HUES64 (cell line): ENCODE measurements at regions not wholly inside any gene's neighbourhood (a gene's known extent, or its start where the extent isn't known, plus 50 kb on each side); places are given as distances from the start of the nearest gene placed in this dataset.

ENCODE experiments used
- H3K27ac ChIP-seq: 2 replicates; pipeline ENCODE4 v1.7.0; 2013; ENCODE audit warnings: low read depth, low read length, inconsistent platforms
- H3K27me3 ChIP-seq: 2 replicates; pipeline ENCODE4 v1.6.1; 2013; ENCODE audit warnings: mild to moderate bottlenecking, low read length; ENCODE audit not compliant: insufficient read depth
- H3K36me3 ChIP-seq: 2 replicates; pipeline ENCODE4 v1.6.1; 2013; ENCODE audit warnings: mild to moderate bottlenecking, low read length; ENCODE audit not compliant: insufficient read depth
- H3K4me1 ChIP-seq: 2 replicates; pipeline ENCODE4 v1.6.1; 2013; ENCODE audit warnings: mild to moderate bottlenecking, low read length, moderate library complexity; ENCODE audit not compliant: insufficient read depth
- H3K4me3 ChIP-seq: 2 replicates; pipeline ENCODE4 v1.5.1; 2013; ENCODE audit warnings: mild to moderate bottlenecking, low read length, moderate library complexity
- H3K9ac ChIP-seq: 2 replicates; pipeline ENCODE4 v1.6.1; 2013; ENCODE audit warnings: mild to moderate bottlenecking, low read depth, low read length
- H3K9me3 ChIP-seq: 2 replicates; pipeline ENCODE4 v1.6.1; 2013; ENCODE audit warnings: low read depth, low read length; ENCODE audit not compliant: insufficient read depth
- WGBS: fragments of 150-250, 120-280 bp; methylation state at CpG from one replicate; pipeline ENCODE4 v1.1.7; 2013; ENCODE audit warnings: missing lambda C conversion rate; 5-methylcytosine and 5-hydroxymethylcytosine counted together

GRCh38 chr2:145017149-145017548 is 497.2 kb upstream of the ZEB2 start:
- Histone ChIP-seq H3K36me3 (no peaks in the 10 kb centered on the region), H3K9me3 (no peaks in the 10 kb centered on the region), H3K4me1 (peaks cover 10% of the 10 kb centered on the region; the same call in 1 of the 2 replicates), H3K27me3 (no peaks in the 10 kb centered on the region), H3K4me3 (no peak overlapping the region), H3K9ac (no peak overlapping the region), H3K27ac (no peak overlapping the region)
- no CpG with 5 or more reads among the region's 1 CpG for WGBS

- no peak overlapping the region for H3K27ac ChIP-seq
- peaks cover 15% of the 10 kb centered on the region; the same call in 1 of the 2 replicates for H3K4me1 ChIP-seq
- H3K36me3 ChIP-seq, result no peaks in the 10 kb centered on the region
- H3K27me3 ChIP-seq, result no peaks in the 10 kb centered on the region
- no peaks in the 10 kb centered on the region for H3K9me3 ChIP-seq
- H3K9ac ChIP-seq, result no peak overlapping the region
- no peak overlapping the region for H3K4me3 ChIP-seq
These were observed 496.8 kb upstream of the ZEB2 start for GRCh38 chr2:145016711-145017110.

GRCh38 chr2:145015561-145015960 is 495.6 kb upstream of the ZEB2 start:
- Histone ChIP-seq H3K9me3 (no peaks in the 10 kb centered on the region), H3K4me3 (no peak overlapping the region), H3K9ac (no peak overlapping the region), H3K27ac (no peak overlapping the region), H3K27me3 (no peaks in the 10 kb centered on the region), H3K4me1 (peaks cover 16% of the 10 kb centered on the region; the same call in 1 of the 2 replicates), H3K36me3 (no peaks in the 10 kb centered on the region)
- WGBS, result 100% methylated on average over 2 of the region's 2 CpGs

DNA sequence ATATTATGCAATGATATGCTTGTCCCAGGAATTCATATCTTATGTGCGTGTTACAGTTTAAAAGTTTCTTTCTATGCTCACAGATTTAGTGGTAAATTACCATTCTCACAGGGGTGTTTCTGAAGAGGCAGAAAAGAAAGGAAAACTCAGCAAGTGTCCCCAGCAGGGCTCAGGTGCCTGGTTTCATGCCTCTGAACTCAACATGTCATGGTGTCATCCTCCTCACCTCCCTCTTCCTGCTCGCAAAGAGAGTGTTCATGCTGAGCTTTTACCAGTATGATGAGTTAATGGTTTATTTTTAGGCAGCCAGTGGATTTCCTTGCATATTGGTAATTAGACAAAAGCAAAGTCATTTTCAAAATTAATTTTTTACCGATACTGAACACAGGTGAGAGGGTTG is 492.9 kb upstream of the ZEB2 start:
- peaks cover 16% of the 10 kb centered on the region; the same call in 1 of the 2 replicates for H3K4me1 ChIP-seq
- H3K36me3 ChIP-seq, result no peaks in the 10 kb centered on the region
- H3K27ac ChIP-seq, result peak overlapping the region; percentile 12; the same call in 1 of the 2 replicates
- no peak overlapping the region for H3K9ac ChIP-seq
- H3K27me3 ChIP-seq, result no peaks in the 10 kb centered on the region
- no peaks in the 10 kb centered on the region for H3K9me3 ChIP-seq
- 61% methylated on average over 3 of the region's 3 CpGs for WGBS
- H3K4me3 ChIP-seq, result no peak overlapping the region

DNA sequence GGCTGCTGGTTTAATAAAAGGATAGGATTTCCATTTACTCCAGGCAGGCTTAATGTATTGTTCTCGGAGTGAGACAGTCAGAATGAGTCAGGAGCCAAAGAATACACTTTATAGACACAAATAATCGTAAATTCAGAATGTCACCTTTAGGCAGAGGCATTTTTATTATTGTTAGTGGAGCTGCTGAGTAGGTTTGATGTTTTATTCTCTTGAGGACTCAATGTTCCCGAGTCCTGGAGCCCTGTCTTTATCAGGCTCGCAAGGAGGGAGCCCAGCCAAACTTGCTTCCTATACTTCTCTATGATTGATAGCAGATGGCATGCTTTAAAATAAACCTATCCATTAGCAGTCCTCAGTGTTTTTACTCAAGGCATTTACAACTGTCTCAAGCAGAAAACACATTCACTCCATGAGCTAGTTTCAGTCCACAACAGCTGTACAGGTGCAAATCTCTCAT is 492.3 kb upstream of the ZEB2 start:
- Histone ChIP-seq H3K27ac (no peak overlapping the region; the same call in 1 of the 2 replicates), H3K36me3 (no peaks in the 10 kb centered on the region), H3K4me1 (peaks cover 16% of the 10 kb centered on the region; the same call in 1 of the 2 replicates), H3K9ac (no peak overlapping the region), H3K4me3 (no peak overlapping the region), H3K27me3 (no peaks in the 10 kb centered on the region), H3K9me3 (no peaks in the 10 kb centered on the region)
- WGBS, result 78% methylated on average over 4 of the region's 4 CpGs

GRCh38 chr2:145010635-145011034 is 490.7 kb upstream of the ZEB2 start:
- no peak overlapping the region for H3K9ac ChIP-seq
- H3K9me3 ChIP-seq, result no peaks in the 10 kb centered on the region
- no peak overlapping the region for H3K27ac ChIP-seq
- H3K4me1 ChIP-seq, result peaks cover 16% of the 10 kb centered on the region; the same call in 1 of the 2 replicates
- 85% methylated on average over 2 of the region's 2 CpGs for WGBS
- H3K4me3 ChIP-seq, result no peak overlapping the region
- H3K27me3 ChIP-seq, result no peaks in the 10 kb centered on the region
- H3K36me3 ChIP-seq, result no peaks in the 10 kb centered on the region

DNA sequence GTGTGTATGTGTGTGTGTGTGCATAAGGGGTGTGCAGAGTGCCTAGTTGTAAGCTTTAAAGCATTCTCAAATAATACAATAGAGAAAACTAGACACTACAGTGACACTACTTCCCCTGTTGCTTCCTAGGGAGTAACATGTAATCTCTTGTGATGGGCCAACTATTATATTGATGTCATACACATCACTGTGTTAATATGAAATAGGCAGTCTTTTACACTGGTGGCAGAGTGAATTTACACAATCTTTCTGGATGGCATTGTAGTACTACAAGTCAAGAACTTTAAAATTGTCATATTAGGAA is 488.0 kb upstream of the ZEB2 start:
- H3K4me1 ChIP-seq, result peaks cover 13% of the 10 kb centered on the region; the same call in 1 of the 2 replicates
- H3K9me3 ChIP-seq, result no peaks in the 10 kb centered on the region
- H3K27ac ChIP-seq, result no peak overlapping the region
- no peaks in the 10 kb centered on the region for H3K36me3 ChIP-seq
- H3K9ac ChIP-seq, result no peak overlapping the region
- no peak overlapping the region for H3K4me3 ChIP-seq
- H3K27me3 ChIP-seq, result no peaks in the 10 kb centered on the region

DNA sequence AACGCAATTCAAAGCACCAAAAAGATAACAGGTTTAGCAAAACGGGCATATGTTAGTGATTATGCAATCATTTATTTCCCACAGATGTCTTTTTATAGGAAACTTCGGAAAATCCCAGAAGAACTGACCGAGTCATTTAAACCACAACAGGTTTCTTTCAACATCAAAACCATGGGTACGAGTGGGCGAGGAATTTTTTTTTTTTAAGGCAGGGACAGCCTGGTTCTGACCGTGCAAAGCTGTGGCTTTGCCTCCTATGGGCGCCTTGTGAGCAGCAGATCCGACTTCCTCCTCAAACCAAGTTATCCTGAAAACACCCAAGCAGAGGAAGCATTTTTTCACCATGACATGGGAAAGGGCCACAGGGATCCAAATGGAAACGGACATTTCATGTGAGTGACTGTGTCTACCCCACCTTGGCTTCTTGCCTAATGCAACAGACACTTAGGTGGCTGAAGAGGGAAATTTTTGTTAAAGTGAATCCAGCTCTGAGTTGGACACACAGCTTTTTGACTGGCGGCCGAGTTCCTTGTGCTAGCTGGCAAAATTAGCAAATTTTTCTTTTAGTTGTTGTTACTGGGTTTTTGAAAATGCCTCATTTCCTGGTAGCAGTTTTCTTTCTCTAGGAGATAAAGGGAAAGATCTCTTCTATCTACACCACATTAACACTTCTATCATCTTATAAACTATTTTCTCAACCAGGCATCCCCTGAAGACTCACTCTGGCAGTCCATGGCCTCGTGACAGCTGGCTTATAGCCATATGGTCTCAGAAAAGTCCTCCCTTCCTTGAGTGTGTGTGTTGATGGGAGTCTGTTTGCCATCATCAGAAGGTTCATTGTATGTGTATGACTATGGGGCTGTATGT is 487.4 kb upstream of the ZEB2 start:
- H3K9ac ChIP-seq, result no peak overlapping the region

GRCh38 chr2:145002624-145003023 is 482.7 kb upstream of the ZEB2 start:
- Histone ChIP-seq H3K27me3 (no peaks in the 10 kb centered on the region), H3K4me3 (no peak overlapping the region), H3K4me1 (no peaks in the 10 kb centered on the region), H3K27ac (no peak overlapping the region), H3K9me3 (no peaks in the 10 kb centered on the region), H3K36me3 (no peaks in the 10 kb centered on the region), H3K9ac (no peak overlapping the region)
- WGBS, result 86% methylated on average over 1 of the region's 1 CpG

More for the DNA sequence above, 487.4 kb upstream of the ZEB2 start:
- no peak overlapping the region for H3K27ac ChIP-seq
- no peaks in the 10 kb centered on the region for H3K9me3 ChIP-seq
- H3K36me3 ChIP-seq, result no peaks in the 10 kb centered on the region
- H3K4me1 ChIP-seq, result peaks cover 7% of the 10 kb centered on the region; the same call in 1 of the 2 replicates
- no peaks in the 10 kb centered on the region for H3K27me3 ChIP-seq
- WGBS, result 96% methylated on average over 13 of the region's 13 CpGs
- no peak overlapping the region for H3K4me3 ChIP-seq

GRCh38 chr2:145000376-145000775 is 480.5 kb upstream of the ZEB2 start:
- Histone ChIP-seq H3K9me3 (no peaks in the 10 kb centered on the region), H3K27me3 (no peaks in the 10 kb centered on the region), H3K27ac (no peak overlapping the region), H3K36me3 (no peaks in the 10 kb centered on the region), H3K4me3 (no peak overlapping the region), H3K4me1 (no peaks in the 10 kb centered on the region), H3K9ac (no peak overlapping the region)

GRCh38 chr2:144999936-145000335 is 480.0 kb upstream of the ZEB2 start:
- no peak overlapping the region for H3K9ac ChIP-seq
- H3K9me3 ChIP-seq, result no peaks in the 10 kb centered on the region
- no peak overlapping the region for H3K27ac ChIP-seq
- no peaks in the 10 kb centered on the region for H3K36me3 ChIP-seq
- no peaks in the 10 kb centered on the region for H3K4me1 ChIP-seq
- H3K4me3 ChIP-seq, result no peak overlapping the region
- 86% methylated on average over 1 of the region's 1 CpG for WGBS
- no peaks in the 10 kb centered on the region for H3K27me3 ChIP-seq
